ENCODE measurements at regions not wholly inside any gene's neighbourhood (a gene's known extent, or its start where the extent isn't known, plus 50 kb on each side); places are given as distances from the start of the nearest gene placed in this dataset.

GRCh38 chr12:125467363-125467762, 402.1 kb downstream of the AACS start:
- Mint-ChIP-seq H3K4me1 (no peaks in the 10 kb centered on the region), H3K27ac (no peak overlapping the region), H3K9me3 (no peaks in the 10 kb centered on the region), H3K4me3 (no peak overlapping the region), H3K27me3 (no peaks in the 10 kb centered on the region)
- ATAC-seq = no peak
- no peak for DNase-seq

GRCh38 chr12:125469683-125470082, 404.4 kb downstream of the AACS start:
- no peak for DNase-seq
- Mint-ChIP-seq H3K4me1 (no peaks in the 10 kb centered on the region), H3K27me3 (peaks cover 8% of the 10 kb centered on the region), H3K9me3 (peaks cover 0 to 5% of the 10 kb centered on the region in 2 donors), H3K4me3 (no peak overlapping the region), H3K27ac (no peak overlapping the region)
- no peak for ATAC-seq

- H3K4me3 Mint-ChIP-seq = no peak overlapping the region
- H3K4me1 Mint-ChIP-seq = no peaks in the 10 kb centered on the region
- DNase-seq = no peak
- H3K9me3 Mint-ChIP-seq = peaks cover 0 to 5% of the 10 kb centered on the region in 2 donors
- H3K27me3 Mint-ChIP-seq = peaks cover 9% of the 10 kb centered on the region
- peak overlapping the region in 1 of 2 donors; percentile 92 for H3K27ac Mint-ChIP-seq
- no peak for ATAC-seq
These were observed 405.9 kb downstream of the AACS start for GRCh38 chr12:125470838-125471783.

- no peak for DNase-seq
- H3K27ac Mint-ChIP-seq = no peak overlapping the region
- no peaks in the 10 kb centered on the region for H3K4me1 Mint-ChIP-seq
- no peak overlapping the region for H3K4me3 Mint-ChIP-seq
- H3K9me3 Mint-ChIP-seq = peaks cover 5 to 6% of the 10 kb centered on the region in 2 donors
- peaks cover 22% of the 10 kb centered on the region for H3K27me3 Mint-ChIP-seq
- ATAC-seq = no peak
These were observed 408.3 kb downstream of the AACS start for GRCh38 chr12:125473501-125473900.

GRCh38 chr12:125487336-125487735, 422.1 kb downstream of the AACS start:
- H3K4me3 Mint-ChIP-seq = no peak overlapping the region
- H3K27me3 Mint-ChIP-seq = no peaks in the 10 kb centered on the region
- H3K27ac Mint-ChIP-seq = no peak overlapping the region
- H3K9me3 Mint-ChIP-seq = peaks cover 0 to 6% of the 10 kb centered on the region in 2 donors
- ATAC-seq (no peak), DNase-seq (no peak)
- no peaks in the 10 kb centered on the region for H3K4me1 Mint-ChIP-seq

- no peak for DNase-seq
- Mint-ChIP-seq H3K27ac (no peak overlapping the region), H3K4me3 (no peak overlapping the region), H3K4me1 (no peaks in the 10 kb centered on the region), H3K9me3 (peaks cover 5 to 8% of the 10 kb centered on the region in 2 donors), H3K27me3 (no peaks in the 10 kb centered on the region)
- ATAC-seq = no peak
These were observed 426.3 kb downstream of the AACS start for GRCh38 chr12:125491553-125491952.

GRCh38 chr12:125492354-125493270, 427.4 kb downstream of the AACS start:
- Mint-ChIP-seq H3K4me3 (no peak overlapping the region), H3K9me3 (peaks cover 5 to 8% of the 10 kb centered on the region in 2 donors), H3K27me3 (no peaks in the 10 kb centered on the region), H3K27ac (no peak overlapping the region), H3K4me1 (no peaks in the 10 kb centered on the region)
- ATAC-seq = peak; percentile 52
- DNase-seq = no peak

- ATAC-seq (no peak), DNase-seq (no peak)
- H3K9me3 Mint-ChIP-seq = peaks cover 5 to 8% of the 10 kb centered on the region in 2 donors
- no peak overlapping the region for H3K27ac Mint-ChIP-seq
- no peaks in the 10 kb centered on the region for H3K27me3 Mint-ChIP-seq
- no peaks in the 10 kb centered on the region for H3K4me1 Mint-ChIP-seq
- no peak overlapping the region for H3K4me3 Mint-ChIP-seq
These were observed 428.6 kb downstream of the AACS start for GRCh38 chr12:125493704-125494308.

GRCh38 chr12:125503128-125503527, 437.9 kb downstream of the AACS start:
- no peaks in the 10 kb centered on the region for H3K27me3 Mint-ChIP-seq
- DNase-seq = no peak
- no peaks in the 10 kb centered on the region for H3K4me1 Mint-ChIP-seq
- no peak overlapping the region for H3K27ac Mint-ChIP-seq
- no peaks in the 10 kb centered on the region for H3K9me3 Mint-ChIP-seq
- H3K4me3 Mint-ChIP-seq = no peak overlapping the region
- no peak for ATAC-seq

- no peak for ATAC-seq
- Mint-ChIP-seq H3K27ac (no peak overlapping the region), H3K9me3 (no peaks in the 10 kb centered on the region), H3K27me3 (no peaks in the 10 kb centered on the region), H3K4me1 (no peaks in the 10 kb centered on the region), H3K4me3 (no peak overlapping the region)
- no peak for DNase-seq
These were observed 444.0 kb downstream of the AACS start for GRCh38 chr12:125509195-125509594.

- H3K27ac Mint-ChIP-seq = no peak overlapping the region
- ATAC-seq = no peak
- no peaks in the 10 kb centered on the region for H3K9me3 Mint-ChIP-seq
- no peak overlapping the region for H3K4me3 Mint-ChIP-seq
- no peak for DNase-seq
- no peaks in the 10 kb centered on the region for H3K27me3 Mint-ChIP-seq
- H3K4me1 Mint-ChIP-seq = no peaks in the 10 kb centered on the region
These were observed 447.5 kb downstream of the AACS start for GRCh38 chr12:125512541-125513298.

- H3K27ac Mint-ChIP-seq = no peak overlapping the region
- peaks cover 0 to 1% of the 10 kb centered on the region in 2 donors for H3K9me3 Mint-ChIP-seq
- ATAC-seq (no peak), DNase-seq (no peak)
- no peaks in the 10 kb centered on the region for H3K4me1 Mint-ChIP-seq
- H3K4me3 Mint-ChIP-seq = no peak overlapping the region
- H3K27me3 Mint-ChIP-seq = no peaks in the 10 kb centered on the region
These were observed 450.7 kb downstream of the AACS start for GRCh38 chr12:125515887-125516286.

- no peaks in the 10 kb centered on the region for H3K27me3 Mint-ChIP-seq
- H3K27ac Mint-ChIP-seq = no peak overlapping the region
- no peaks in the 10 kb centered on the region for H3K4me1 Mint-ChIP-seq
- ATAC-seq (no peak), DNase-seq (no peak)
- peaks cover 0 to 19% of the 10 kb centered on the region in 2 donors for H3K9me3 Mint-ChIP-seq
- H3K4me3 Mint-ChIP-seq = no peak overlapping the region
These were observed 452.8 kb downstream of the AACS start for GRCh38 chr12:125518074-125518473.

GRCh38 chr12:125519026-125519651, 453.9 kb downstream of the AACS start:
- no peaks in the 10 kb centered on the region for H3K27me3 Mint-ChIP-seq
- no peak overlapping the region for H3K27ac Mint-ChIP-seq
- H3K4me3 Mint-ChIP-seq = no peak overlapping the region
- H3K9me3 Mint-ChIP-seq = peaks cover 0 to 29% of the 10 kb centered on the region in 2 donors
- DNase-seq = no peak
- ATAC-seq = no peak
- H3K4me1 Mint-ChIP-seq = no peaks in the 10 kb centered on the region
